Gastroesophageal sphincter (tissue), 4 donors: ENCODE measurements at regions not wholly inside any gene's neighbourhood (a gene's known extent, or its start where the extent isn't known, plus 50 kb on each side); places are given as distances from the start of the nearest gene placed in this dataset.

Experiments used
- ATAC-seq: fragments of 150-250 bp; one replicate; pipeline ENCODE4 v1.9.1; 2016; ENCODE audit warnings: mild to moderate bottlenecking, moderate library complexity
- H3K27ac ChIP-seq, 4 donors: fragments of 200-600 bp; sonication (generic) in 3 of 4; 1 replicate in 3 of 4; 2 replicates in 1 of 4; pipeline ENCODE4 v1.5.1; 2016 to 2019
- H3K27me3 ChIP-seq: fragments of 200-600 bp; sonication (generic); one replicate; pipeline ENCODE4 v1.5.1; 2019
- H3K36me3 ChIP-seq, 2 donors: fragments of 200-600 bp; sonication (generic); one replicate each; pipeline ENCODE4 v1.5.1; 2019; ENCODE audit warnings: control low read depth in 1 of 2
- H3K4me1 ChIP-seq, 3 donors: fragments of 200-600 bp; sonication (generic); 1 replicate in 2 of 3; 2 replicates in 1 of 3; pipeline ENCODE4 v1.5.1; 2016 to 2019; ENCODE audit warnings: control low read depth in 2 of 3
- H3K4me3 ChIP-seq, 2 donors: fragments of 200-600 bp; sonication (generic); one replicate each; pipeline ENCODE4 v1.5.1; 2019; ENCODE audit warnings: mild to moderate bottlenecking in 1 of 2, moderate library complexity in 1 of 2
- H3K9me3 ChIP-seq, 3 donors: fragments of 200-600 bp; sonication (generic); one replicate each; pipeline ENCODE4 v1.5.1; 2017 to 2019; ENCODE audit warnings: control low read depth in 2 of 3
- EP300 ChIP-seq: sonication (generic); formaldehyde crosslinking; IDR thresholded peaks from one replicate; pipeline ENCODE4 v1.6.1; 2017; ENCODE audit warnings: antibody characterized with exemption, mild to moderate bottlenecking
- POLR2A ChIP-seq, 2 donors: fragments of 450-650 bp; IDR thresholded peaks; one replicate each; pipeline ENCODE4 v1.6.1; 2017; ENCODE audit warnings: antibody characterized with exemption in 2 of 2, mild to moderate bottlenecking in 2 of 2, moderate library complexity in 1 of 2
- POLR2AphosphoS5 ChIP-seq: sonication (generic); formaldehyde crosslinking; IDR thresholded peaks from one replicate; pipeline ENCODE4 v1.6.1; 2017; ENCODE audit warnings: antibody characterized with exemption
- WGBS, 2 donors: methylation state at CpG; one replicate each; pipeline ENCODE4 v1.1.5; 2018; ENCODE audit warnings: low coverage in 1 of 2; 5-methylcytosine and 5-hydroxymethylcytosine counted together
- TF ChIP-seq, protein P1 (sequence below), 4 experiments: fragments of 200-600 bp in 2 of 4; fragments of 450-650 bp in 2 of 4; sonication (generic) in 1 of 4; IDR thresholded peaks; one replicate each; pipeline ENCODE4 v1.5.1; 2017 to 2019; ENCODE audit warnings: antibody characterized with exemption in 4 of 4, mild to moderate bottlenecking in 2 of 4, moderate library complexity in 2 of 4

GRCh38 chr2:58856100-58856499, 615.0 kb upstream of the FANCL start:
- Histone ChIP-seq H3K4me3 (no peak overlapping the region), H3K36me3 (no peaks in the 10 kb centered on the region), H3K4me1 (peaks cover 0 to 11% (median 0%) of the 10 kb centered on the region in 3 donors), H3K27me3 (no peaks in the 10 kb centered on the region), H3K9me3 (peaks cover 0 to 7% (median 0%) of the 10 kb centered on the region in 3 donors), H3K27ac (no peak overlapping the region)
- WGBS, 2 donors, result 67 to 77% methylated on average over 4 of the region's 6 CpGs
- no peak for TF ChIP-seq EP300
- TF ChIP-seq, protein P1, sequence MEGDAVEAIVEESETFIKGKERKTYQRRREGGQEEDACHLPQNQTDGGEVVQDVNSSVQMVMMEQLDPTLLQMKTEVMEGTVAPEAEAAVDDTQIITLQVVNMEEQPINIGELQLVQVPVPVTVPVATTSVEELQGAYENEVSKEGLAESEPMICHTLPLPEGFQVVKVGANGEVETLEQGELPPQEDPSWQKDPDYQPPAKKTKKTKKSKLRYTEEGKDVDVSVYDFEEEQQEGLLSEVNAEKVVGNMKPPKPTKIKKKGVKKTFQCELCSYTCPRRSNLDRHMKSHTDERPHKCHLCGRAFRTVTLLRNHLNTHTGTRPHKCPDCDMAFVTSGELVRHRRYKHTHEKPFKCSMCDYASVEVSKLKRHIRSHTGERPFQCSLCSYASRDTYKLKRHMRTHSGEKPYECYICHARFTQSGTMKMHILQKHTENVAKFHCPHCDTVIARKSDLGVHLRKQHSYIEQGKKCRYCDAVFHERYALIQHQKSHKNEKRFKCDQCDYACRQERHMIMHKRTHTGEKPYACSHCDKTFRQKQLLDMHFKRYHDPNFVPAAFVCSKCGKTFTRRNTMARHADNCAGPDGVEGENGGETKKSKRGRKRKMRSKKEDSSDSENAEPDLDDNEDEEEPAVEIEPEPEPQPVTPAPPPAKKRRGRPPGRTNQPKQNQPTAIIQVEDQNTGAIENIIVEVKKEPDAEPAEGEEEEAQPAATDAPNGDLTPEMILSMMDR (IDR thresholded peaks at IDR 0.05), result no peak
- no peak for TF ChIP-seq POLR2A (IDR thresholded peaks at IDR 0.05)
- no peak for TF ChIP-seq POLR2AphosphoS5
- ATAC-seq, result no peak

GRCh38 chr2:58853420-58853819, 612.3 kb upstream of the FANCL start:
- Histone ChIP-seq H3K9me3 (peaks cover 0 to 7% (median 0%) of the 10 kb centered on the region in 3 donors), H3K4me3 (no peak overlapping the region), H3K27ac (no peak overlapping the region), H3K27me3 (no peaks in the 10 kb centered on the region), H3K4me1 (peaks cover 0 to 11% (median 0%) of the 10 kb centered on the region in 3 donors), H3K36me3 (no peaks in the 10 kb centered on the region)
- TF ChIP-seq, protein P1 (IDR thresholded peaks at IDR 0.05), result no peak
- TF ChIP-seq POLR2AphosphoS5 (no peak), EP300 (no peak), POLR2A (IDR thresholded peaks at IDR 0.05) (no peak)
- no peak for ATAC-seq
- WGBS, 2 donors, result 31 to 37% methylated on average over 2 of the region's 2 CpGs

GRCh38 chr2:58852905-58853304, 611.8 kb upstream of the FANCL start:
- no peaks in the 10 kb centered on the region for H3K27me3 ChIP-seq
- no peaks in the 10 kb centered on the region for H3K36me3 ChIP-seq
- peaks cover 0 to 7% (median 0%) of the 10 kb centered on the region in 3 donors for H3K9me3 ChIP-seq
- H3K4me1 ChIP-seq, result peaks cover 0 to 11% (median 0%) of the 10 kb centered on the region in 3 donors
- ATAC-seq, result no peak
- H3K27ac ChIP-seq, result no peak overlapping the region
- H3K4me3 ChIP-seq, result no peak overlapping the region
- TF ChIP-seq POLR2A (IDR thresholded peaks at IDR 0.05) (no peak), EP300 (no peak), POLR2AphosphoS5 (no peak)
- TF ChIP-seq, protein P1 (IDR thresholded peaks at IDR 0.05), result no peak

- no peak overlapping the region for H3K27ac ChIP-seq
- peaks cover 0 to 11% (median 0%) of the 10 kb centered on the region in 3 donors for H3K4me1 ChIP-seq
- no peak overlapping the region for H3K4me3 ChIP-seq
- H3K27me3 ChIP-seq, result no peaks in the 10 kb centered on the region
- peak; percentile 63 for ATAC-seq
- WGBS, 2 donors, result 35 to 40% methylated on average over 5 of the region's 5 CpGs
- TF ChIP-seq POLR2A (IDR thresholded peaks at IDR 0.05), result no peak
- TF ChIP-seq, protein P1 (IDR thresholded peaks at IDR 0.05), result no peak
- no peak for TF ChIP-seq EP300
- no peak for TF ChIP-seq POLR2AphosphoS5
- peaks cover 0 to 2% (median 0%) of the 10 kb centered on the region in 3 donors for H3K9me3 ChIP-seq
- no peaks in the 10 kb centered on the region for H3K36me3 ChIP-seq
These were observed 611.1 kb upstream of the FANCL start for GRCh38 chr2:58852243-58852642.

DNA sequence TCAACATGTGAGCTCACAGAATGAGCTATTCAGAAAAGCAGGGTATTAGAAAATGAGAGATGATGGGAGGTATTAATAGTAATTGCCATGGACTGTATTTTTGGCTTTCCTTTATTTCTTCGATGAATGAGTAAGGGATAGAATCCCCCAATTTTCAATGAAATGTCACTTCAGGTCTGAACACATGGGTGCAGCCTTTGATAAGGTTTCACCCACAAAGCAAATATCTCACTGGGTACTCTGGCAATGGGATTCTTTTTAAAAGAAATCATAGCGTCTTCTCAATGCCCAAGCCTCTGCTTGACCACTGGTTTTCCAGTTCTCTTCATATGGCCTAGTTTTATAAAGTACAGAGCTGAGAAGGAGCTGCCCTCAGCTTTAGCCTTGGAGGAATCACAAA, 610.5 kb upstream of the FANCL start:
- no peaks in the 10 kb centered on the region for H3K9me3 ChIP-seq
- TF ChIP-seq EP300 (no peak), POLR2AphosphoS5 (no peak), POLR2A (IDR thresholded peaks at IDR 0.05) (no peak)
- TF ChIP-seq, protein P1 (IDR thresholded peaks at IDR 0.05), result no peak
- no peak for ATAC-seq
- peaks cover 0 to 11% (median 0%) of the 10 kb centered on the region in 3 donors for H3K4me1 ChIP-seq
- no peak overlapping the region for H3K4me3 ChIP-seq
- WGBS, 2 donors, result 64 to 70% methylated on average over 2 of the region's 2 CpGs
- no peak overlapping the region for H3K27ac ChIP-seq
- no peaks in the 10 kb centered on the region for H3K27me3 ChIP-seq
- no peaks in the 10 kb centered on the region for H3K36me3 ChIP-seq
